NCI-H2107 (cell line): ENCODE measurements at regions not wholly inside any gene's neighbourhood (a gene's known extent, or its start where the extent isn't known, plus 50 kb on each side); places are given as distances from the start of the nearest gene placed in this dataset.

ENCODE experiments used
- DNase-seq: peaks from one replicate; lab custom pipeline; 2025; lab: John Stamatoyannopoulos, UW

- no peak for DNase-seq
Measured at GRCh38 chr2:104635608-104636007, 218.3 kb upstream of the POU3F3 start.

DNA sequence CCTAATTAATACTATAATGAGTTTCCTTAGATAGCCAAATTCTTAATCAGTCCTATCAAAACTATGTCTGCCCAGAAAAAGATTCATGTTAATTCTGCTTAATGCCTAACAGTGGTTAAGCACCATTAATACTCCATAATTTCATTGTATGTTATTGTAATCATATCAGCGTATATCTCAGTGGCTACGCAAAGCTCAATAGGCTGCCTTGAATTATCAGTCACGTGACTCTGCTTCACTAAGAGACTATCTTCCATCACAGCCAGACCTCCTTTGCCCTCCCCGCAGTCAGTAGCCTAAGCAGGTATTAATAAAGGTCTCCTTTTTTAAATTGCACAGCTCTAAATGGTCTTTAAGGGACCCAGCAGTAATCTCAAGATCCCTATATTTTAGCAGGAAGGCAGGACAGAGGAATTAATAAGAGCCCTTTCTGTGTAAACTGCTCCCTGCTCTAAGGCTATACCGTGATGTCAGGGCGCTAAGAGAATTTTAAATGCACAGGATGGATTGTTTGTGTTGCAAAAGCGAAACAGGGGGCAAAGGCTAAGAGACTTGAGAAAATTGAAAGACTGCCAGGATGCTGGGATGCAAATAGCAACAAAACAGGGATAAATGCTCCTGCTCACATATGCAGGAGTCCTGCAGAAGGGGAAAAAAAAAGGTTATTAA is 215.6 kb upstream of the POU3F3 start:
- DNase-seq: no peak

GRCh38 chr2:104638859-104639202 is 215.1 kb upstream of the POU3F3 start:
- DNase-seq: no peak

DNA sequence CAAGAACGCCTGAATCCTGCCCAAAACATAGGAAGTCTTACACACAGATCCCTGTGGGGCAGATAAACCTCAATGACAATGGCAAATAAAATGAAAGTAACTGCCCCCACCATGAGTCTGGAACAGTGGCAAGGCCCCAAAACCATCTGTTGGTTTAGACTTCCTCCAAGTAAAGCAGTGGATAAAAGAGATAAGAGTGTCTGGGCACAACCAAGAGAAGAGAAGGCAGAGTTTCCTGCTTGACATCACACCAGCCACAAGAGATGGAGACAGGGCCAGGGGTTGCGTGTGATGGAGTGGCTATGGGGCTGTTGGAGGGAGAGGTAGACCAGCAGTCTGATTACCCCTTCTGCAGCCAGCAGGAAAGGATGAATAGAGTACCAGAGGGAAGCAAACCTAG is 212.1 kb upstream of the POU3F3 start:
- no peak for DNase-seq

DNA sequence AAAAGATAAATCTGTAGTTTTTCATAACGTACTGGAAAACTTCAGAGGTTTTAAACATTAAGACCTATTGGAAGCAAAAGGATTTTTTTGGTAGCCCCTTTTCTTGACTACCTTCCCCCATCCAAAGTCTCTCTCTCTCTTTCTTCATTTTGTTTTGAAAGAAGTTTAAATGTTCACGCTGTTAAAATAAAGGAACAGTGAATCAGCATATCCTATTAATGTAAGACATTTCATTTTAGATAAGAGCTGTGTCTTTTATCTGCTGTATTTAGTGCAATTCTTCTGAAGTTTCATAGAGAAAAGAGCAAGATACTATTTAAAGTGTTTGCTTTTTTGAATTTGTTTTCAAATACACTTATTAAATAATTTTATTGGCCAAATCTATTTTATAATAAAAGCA is 205.5 kb upstream of the POU3F3 start:
- DNase-seq: no peak

GRCh38 chr2:104649866-104650265 is 204.0 kb upstream of the POU3F3 start:
- DNase-seq: no peak

GRCh38 chr2:104650405-104650996 is 203.4 kb upstream of the POU3F3 start:
- DNase-seq: no peak

DNA sequence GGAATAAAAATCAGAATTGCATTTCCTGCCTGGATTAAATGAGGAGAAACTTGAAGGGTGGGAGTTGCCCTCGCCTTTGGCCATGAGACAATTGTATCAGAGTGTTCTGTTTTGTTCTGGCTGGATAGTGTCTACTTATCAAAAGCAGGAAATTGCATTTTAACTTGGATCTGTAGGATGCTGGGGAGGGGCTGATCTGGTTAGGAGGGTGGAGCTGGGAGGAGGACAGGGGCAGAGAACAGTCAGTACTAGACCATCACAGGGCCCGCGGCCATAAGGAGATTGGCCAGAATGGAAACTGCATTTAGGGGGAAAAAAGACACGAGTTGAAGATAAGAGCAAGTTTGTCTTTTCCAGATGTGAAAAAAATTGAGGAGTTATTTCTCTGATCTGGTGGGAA is 199.1 kb upstream of the POU3F3 start:
- DNase-seq: no peak

- DNase-seq: no peak
Measured at GRCh38 chr2:104656571-104657163, 197.2 kb upstream of the POU3F3 start.

- DNase-seq: no peak
Measured at GRCh38 chr2:104658144-104658835, 195.6 kb upstream of the POU3F3 start.

- no peak for DNase-seq
Measured at GRCh38 chr2:104658904-104659591, 194.9 kb upstream of the POU3F3 start.

GRCh38 chr2:104660991-104661390 is 192.9 kb upstream of the POU3F3 start:
- no peak for DNase-seq

GRCh38 chr2:104664672-104665071 is 189.2 kb upstream of the POU3F3 start:
- no peak for DNase-seq

- no peak for DNase-seq
Measured at GRCh38 chr2:104668631-104669030, 185.3 kb upstream of the POU3F3 start.

GRCh38 chr2:104673225-104673624 is 180.7 kb upstream of the POU3F3 start:
- no peak for DNase-seq

- DNase-seq: no peak
Measured at GRCh38 chr2:104678181-104678580, 175.7 kb upstream of the POU3F3 start.

- DNase-seq: no peak
Measured at GRCh38 chr2:104685591-104685990, 168.3 kb upstream of the POU3F3 start.

GRCh38 chr2:104687147-104687546 is 166.8 kb upstream of the POU3F3 start:
- DNase-seq: no peak

GRCh38 chr2:104690255-104690984 is 163.5 kb upstream of the POU3F3 start:
- DNase-seq: no peak

GRCh38 chr2:104698276-104698675 is 155.6 kb upstream of the POU3F3 start:
- no peak for DNase-seq

DNA sequence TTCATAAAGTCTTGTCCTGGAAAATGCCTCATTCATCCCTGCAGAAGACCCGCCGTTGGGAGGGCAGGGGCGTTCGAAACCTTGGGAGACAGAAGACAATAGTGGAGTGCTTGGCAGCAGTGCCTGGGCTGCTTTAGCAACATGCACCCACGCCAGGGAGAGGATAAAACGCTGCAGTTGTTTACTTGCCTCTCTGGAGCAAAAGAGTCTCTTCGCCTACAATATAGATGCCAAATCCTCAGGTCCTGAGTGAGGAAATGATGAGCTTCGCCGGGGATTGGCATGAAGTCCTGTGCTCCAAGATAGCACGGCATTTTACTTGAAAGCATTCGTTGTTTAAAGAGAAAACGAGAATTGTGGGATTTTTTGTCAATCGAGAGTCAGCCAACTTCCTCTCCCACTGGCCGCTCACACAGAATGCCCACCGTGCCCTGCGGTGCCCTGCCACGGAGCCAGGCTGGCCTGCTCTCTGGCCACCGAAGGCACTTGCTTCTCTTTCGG is 152.5 kb upstream of the POU3F3 start:
- no peak for DNase-seq
